PC-9 (cell line): ENCODE measurements at regions not wholly inside any gene's neighbourhood (a gene's known extent, or its start where the extent isn't known, plus 50 kb on each side); places are given as distances from the start of the nearest gene placed in this dataset.

ENCODE experiments used
- BruUV-seq: library from RNA; stranded (reverse); fragments of 400-500 nt; replicated peaks from 2 replicates; lab custom pipeline; 2021; lab: Mats Ljungman, UMichigan
- CTCF ChIA-PET: fragments of 300-600 bp; sonication (Branson Sonifier 250); formaldehyde crosslinking; loops from one replicate; lab custom pipeline; 2022; ENCODE audit warnings: antibody characterized with exemption; lab: Charles Lee
- POLR2A ChIA-PET: fragments of 300-600 bp; sonication (Branson Sonifier 250); formaldehyde crosslinking; loops from one replicate; lab custom pipeline; 2022; ENCODE audit warnings: antibody characterized with exemption; ENCODE audit not compliant: unreplicated experiment; lab: Charles Lee
- DNase-seq, 2 experiments: peaks; one replicate each; pipeline versions ENCODE4 v3.0.0 to v3.0.0-alpha.2; 2015 to 2022; ENCODE audit warnings: mixed read lengths in 1 of 2
- H2AFZ ChIP-seq: fragments of 200-600 bp; sonication (generic); 2 replicates; pipeline ENCODE4 v1.8.1; 2017; ENCODE audit warnings: antibody characterized with exemption
- H3F3A ChIP-seq: fragments of 200-600 bp; sonication (generic); 2 replicates; pipeline ENCODE4 v1.8.1; 2017; ENCODE audit warnings: antibody characterized with exemption, mild to moderate bottlenecking, low read depth; ENCODE audit not compliant: insufficient read depth
- H3K27ac ChIP-seq: fragments of 200-600 bp; sonication (generic); 2 replicates; pipeline ENCODE4 v1.6.1; 2016; ENCODE audit warnings: mixed run types
- H3K27me3 ChIP-seq: fragments of 200-600 bp; sonication (generic); 2 replicates; pipeline ENCODE4 v1.6.1; 2016; ENCODE audit warnings: low read depth, mixed run types; ENCODE audit not compliant: insufficient read depth
- H3K36me3 ChIP-seq: fragments of 200-600 bp; sonication (generic); 2 replicates; pipeline ENCODE4 v1.6.1; 2016; ENCODE audit warnings: low read depth, mixed run types
- H3K4me1 ChIP-seq: fragments of 200-600 bp; sonication (generic); replicated peaks from 2 replicates; pipeline ENCODE4 v1.6.1; 2016; ENCODE audit warnings: mixed run types; ENCODE audit not compliant: insufficient read depth
- H3K4me2 ChIP-seq: fragments of 200-600 bp; sonication (generic); 2 replicates; pipeline ENCODE4 v1.6.1; 2017; ENCODE audit warnings: mixed run types
- H3K4me3 ChIP-seq: fragments of 200-600 bp; sonication (generic); 2 replicates; pipeline ENCODE4 v1.6.1; 2016; ENCODE audit warnings: mixed run types
- H3K79me2 ChIP-seq: fragments of 200-600 bp; sonication (generic); 2 replicates; pipeline ENCODE4 v1.6.1; 2017; ENCODE audit warnings: low read depth, mixed run types
- H3K9me2 ChIP-seq: fragments of 200-600 bp; sonication (generic); 2 replicates; pipeline ENCODE4 v1.8.1; 2017; ENCODE audit warnings: mild to moderate bottlenecking; ENCODE audit not compliant: insufficient read depth
- H3K9me3 ChIP-seq: fragments of 200-600 bp; sonication (generic); 2 replicates; pipeline ENCODE4 v1.8.1; 2016; ENCODE audit warnings: low read depth; ENCODE audit not compliant: insufficient read depth
- H4K20me1 ChIP-seq: fragments of 200-600 bp; sonication (generic); 2 replicates; pipeline ENCODE4 v1.8.1; 2017; ENCODE audit not compliant: insufficient read depth
- EZH2 ChIP-seq: fragments of 200-600 bp; sonication (generic); IDR thresholded peaks from 2 replicates; pipeline ENCODE4 v1.8.0; 2017; ENCODE audit warnings: antibody characterized with exemption, low read depth
- intact Hi-C: fragments of 100-400 bp; cut with micrococcal nuclease; formaldehyde crosslinking; loops from one replicate; pipeline ENCODE4 v1.10.0; 2022; ENCODE audit not compliant: unreplicated experiment
- TF ChIP-seq, protein P1 (sequence below): fragments of 200-600 bp; sonication (generic); conservative IDR thresholded peaks from 2 replicates; pipeline ENCODE4 v1.6.1; 2017; ENCODE audit warnings: mixed run types, antibody characterized with exemption, mild to moderate bottlenecking, moderate library complexity

DNA sequence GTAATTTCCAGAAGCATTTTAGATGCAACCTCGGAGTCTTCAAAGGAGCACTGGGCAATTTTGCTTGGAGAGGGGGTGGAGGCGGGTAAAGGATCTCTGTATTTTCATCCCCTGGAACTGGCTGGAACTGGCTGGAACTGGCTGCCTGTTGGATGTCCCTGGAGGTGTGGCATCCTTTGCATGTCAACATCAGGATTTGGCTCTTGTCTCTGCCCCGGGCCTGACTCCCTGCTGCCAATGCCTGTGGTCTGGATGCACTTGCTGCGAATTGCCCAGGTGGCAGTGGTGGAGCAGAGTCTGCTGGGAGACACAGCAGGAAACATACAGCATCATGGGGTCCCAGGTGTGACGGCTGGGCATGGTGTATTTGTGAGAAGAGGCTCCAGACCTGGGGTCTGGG lies 391.3 kb downstream of the GADD45G start:
- H3K9me3 ChIP-seq: no peaks in the 10 kb centered on the region
- TF ChIP-seq, protein P1, sequence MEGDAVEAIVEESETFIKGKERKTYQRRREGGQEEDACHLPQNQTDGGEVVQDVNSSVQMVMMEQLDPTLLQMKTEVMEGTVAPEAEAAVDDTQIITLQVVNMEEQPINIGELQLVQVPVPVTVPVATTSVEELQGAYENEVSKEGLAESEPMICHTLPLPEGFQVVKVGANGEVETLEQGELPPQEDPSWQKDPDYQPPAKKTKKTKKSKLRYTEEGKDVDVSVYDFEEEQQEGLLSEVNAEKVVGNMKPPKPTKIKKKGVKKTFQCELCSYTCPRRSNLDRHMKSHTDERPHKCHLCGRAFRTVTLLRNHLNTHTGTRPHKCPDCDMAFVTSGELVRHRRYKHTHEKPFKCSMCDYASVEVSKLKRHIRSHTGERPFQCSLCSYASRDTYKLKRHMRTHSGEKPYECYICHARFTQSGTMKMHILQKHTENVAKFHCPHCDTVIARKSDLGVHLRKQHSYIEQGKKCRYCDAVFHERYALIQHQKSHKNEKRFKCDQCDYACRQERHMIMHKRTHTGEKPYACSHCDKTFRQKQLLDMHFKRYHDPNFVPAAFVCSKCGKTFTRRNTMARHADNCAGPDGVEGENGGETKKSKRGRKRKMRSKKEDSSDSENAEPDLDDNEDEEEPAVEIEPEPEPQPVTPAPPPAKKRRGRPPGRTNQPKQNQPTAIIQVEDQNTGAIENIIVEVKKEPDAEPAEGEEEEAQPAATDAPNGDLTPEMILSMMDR: no peak
- TF ChIP-seq EZH2: no peak
- H3K4me3 ChIP-seq: no peak overlapping the region
- H3K36me3 ChIP-seq: no peaks in the 10 kb centered on the region
- no TSS peak for BruUV-seq
- H3K79me2 ChIP-seq: no peaks in the 10 kb centered on the region
- H3K27ac ChIP-seq: no peak overlapping the region
- H3K4me1 ChIP-seq: no peaks in the 10 kb centered on the region
- no peak for DNase-seq
- no peak overlapping the region for H3K4me2 ChIP-seq
- H3K9me2 ChIP-seq: no peaks in the 10 kb centered on the region
- H2AFZ ChIP-seq: no peak overlapping the region
- intact Hi-C loops: loop anchor here (10.0 kb wide), 1 partner anchor 391 kb away; the partner anchor contains the start of gene GADD45G
- CTCF ChIA-PET: no interaction called here
- peaks cover 94% of the 10 kb centered on the region for H3K27me3 ChIP-seq
- POLR2A ChIA-PET: no interaction called here
- H3F3A ChIP-seq: no peaks in the 10 kb centered on the region
- H4K20me1 ChIP-seq: 0 out of 2 replicates have a peak, but pooled peaks cover 5% of the 10 kb centered on the region

DNA sequence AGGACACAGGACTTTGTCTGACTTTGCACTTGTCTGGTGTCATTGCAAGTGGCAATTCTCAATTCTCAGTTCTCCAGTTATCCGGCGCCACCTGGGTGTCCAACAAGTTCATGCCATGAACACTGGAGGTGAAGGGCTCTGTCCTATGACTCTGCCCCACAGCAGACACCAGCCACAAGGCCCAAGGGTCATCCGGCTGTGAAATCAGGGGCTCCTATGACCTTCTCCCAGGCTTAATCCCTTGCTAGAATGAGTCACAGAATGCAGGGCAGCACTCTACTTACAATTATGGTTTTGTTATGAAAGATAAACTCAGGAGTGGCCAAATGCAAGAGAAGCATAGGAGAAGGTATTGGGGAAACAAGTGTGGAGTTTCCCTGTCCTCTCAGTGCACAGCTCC lies 392.0 kb downstream of the GADD45G start:
- Histone ChIP-seq H3K4me1 (no peaks in the 10 kb centered on the region), H3K9me3 (no peaks in the 10 kb centered on the region), H3F3A (no peaks in the 10 kb centered on the region), H4K20me1 (0 out of 2 replicates have a peak, but pooled peaks cover 5% of the 10 kb centered on the region), H3K79me2 (no peaks in the 10 kb centered on the region), H3K4me3 (no peak overlapping the region), H3K36me3 (no peaks in the 10 kb centered on the region), H3K27me3 (peaks cover 90% of the 10 kb centered on the region), H3K9me2 (no peaks in the 10 kb centered on the region), H2AFZ (no peak overlapping the region), H3K27ac (no peak overlapping the region), H3K4me2 (no peak overlapping the region)
- CTCF ChIA-PET: no interaction called here
- POLR2A ChIA-PET: no interaction called here
- no peak for DNase-seq
- no TSS peak for BruUV-seq
- TF ChIP-seq, protein P1: no peak
- no peak for TF ChIP-seq EZH2
- intact Hi-C loops: loop anchor here (10.0 kb wide), 1 partner anchor 392 kb away; the partner anchor contains the start of gene GADD45G

DNA sequence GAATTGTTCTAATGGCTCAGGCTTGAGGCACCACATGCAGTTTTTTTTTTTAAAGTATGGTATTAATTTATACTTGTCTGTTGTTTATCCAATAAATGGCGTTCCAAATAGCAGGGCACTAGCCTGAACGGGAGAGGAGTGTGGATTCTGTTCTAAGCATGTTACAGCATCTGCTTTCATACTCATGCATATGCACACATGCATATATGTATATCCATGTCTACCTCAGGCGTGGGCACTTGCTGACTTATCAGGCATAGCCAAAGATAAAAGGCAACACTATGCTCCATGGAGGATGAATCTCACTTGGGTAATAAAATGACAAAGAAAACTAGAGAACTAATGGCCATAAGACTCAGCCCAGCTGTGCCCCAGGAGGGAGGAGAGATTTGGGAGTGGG lies 393.8 kb downstream of the GADD45G start:
- Histone ChIP-seq H3K4me3 (no peak overlapping the region), H3K9me2 (no peaks in the 10 kb centered on the region), H3K36me3 (no peaks in the 10 kb centered on the region), H3K4me1 (no peaks in the 10 kb centered on the region), H3K27me3 (peaks cover 90% of the 10 kb centered on the region), H4K20me1 (0 out of 2 replicates have a peak, but pooled peaks cover 5% of the 10 kb centered on the region), H3K27ac (no peak overlapping the region), H3K79me2 (no peaks in the 10 kb centered on the region), H3K4me2 (no peak overlapping the region), H2AFZ (no peak overlapping the region), H3F3A (no peaks in the 10 kb centered on the region), H3K9me3 (no peaks in the 10 kb centered on the region)
- no TSS peak for BruUV-seq
- no peak for TF ChIP-seq EZH2
- TF ChIP-seq, protein P1: no peak
- CTCF ChIA-PET: interaction anchor here (0.6 kb wide), 1 partner anchor 623 kb away, joined by 3 read pairs; no protein-coding TSS in a partner anchor
- intact Hi-C loops: loop anchor here (10.0 kb wide), 1 partner anchor 394 kb away; the partner anchor contains the start of gene GADD45G
- DNase-seq: no peak
- POLR2A ChIA-PET: no interaction called here
